CD4-positive, alpha-beta memory T cell (primary cell): ENCODE measurements at regions not wholly inside any gene's neighbourhood (a gene's known extent, or its start where the extent isn't known, plus 50 kb on each side); places are given as distances from the start of the nearest gene placed in this dataset.
"Not testable (repeated sequence)": the region's sequence is repeated elsewhere in the genome, so short reads cannot be mapped to it uniquely, and the experiment has no call there.

Experiments
- CTCF ChIA-PET: fragments of 350-600 bp; sonication (Branson Sonifier 250); formaldehyde crosslinking; loops from one replicate; lab custom pipeline; 2021; ENCODE audit warnings: inconsistent platforms; ENCODE audit not compliant: partially characterized antibody; lab: Charles Lee
- POLR2A ChIA-PET: fragments of 350-600 bp; sonication (Branson Sonifier 250); formaldehyde crosslinking; loops from one replicate; lab custom pipeline; 2021; ENCODE audit not compliant: partially characterized antibody; lab: Charles Lee
- DNase-seq, 5 donors: peaks; one replicate each; pipeline versions ENCODE4 v3.0.0 to v3.0.0-alpha.2; 2020 to 2022; ENCODE audit warnings: mixed read lengths in 1 of 5
- H3K27ac ChIP-seq: one replicate; pipeline ENCODE4 v1.7.0; 2013; ENCODE audit warnings: low read depth, low read length
- H3K27me3 ChIP-seq: 2 replicates; pipeline ENCODE4 v1.7.0; 2013; ENCODE audit warnings: mild to moderate bottlenecking, low read length, moderate library complexity; ENCODE audit not compliant: insufficient read depth
- H3K36me3 ChIP-seq: 2 replicates; pipeline ENCODE4 v1.7.0; 2013; ENCODE audit warnings: mild to moderate bottlenecking, low read length, moderate library complexity; ENCODE audit not compliant: insufficient read depth
- H3K4me1 ChIP-seq: 2 replicates; pipeline ENCODE4 v1.7.0; 2013; ENCODE audit warnings: mild to moderate bottlenecking, low read length, moderate library complexity; ENCODE audit not compliant: insufficient read depth
- H3K4me3 ChIP-seq, 2 donors: one replicate each; pipeline ENCODE4 v1.7.0; 2013; ENCODE audit warnings: low read length in 2 of 2, mild to moderate bottlenecking in 1 of 2
- H3K9me3 ChIP-seq, 2 donors: one replicate each; pipeline ENCODE4 v1.7.0; 2013; ENCODE audit warnings: low read length in 2 of 2, control low read depth in 1 of 2; ENCODE audit not compliant: control insufficient read depth in 1 of 2
- H3K27ac Mint-ChIP-seq, 7 donors: one replicate each; pipeline ENCODE4 v1.8.0; 2020 to 2021; ENCODE audit warnings: mixed read lengths in 7 of 7, mild to moderate bottlenecking in 6 of 7, inconsistent platforms in 3 of 7, moderate library complexity in 3 of 7
- H3K27me3 Mint-ChIP-seq, 2 donors: one replicate each; pipeline ENCODE4 v1.8.0; 2020 to 2021; ENCODE audit warnings: mixed read lengths in 2 of 2
- H3K36me3 Mint-ChIP-seq, 2 donors: one replicate each; pipeline ENCODE4 v1.8.0; 2020 to 2021; ENCODE audit warnings: mixed read lengths in 2 of 2, inconsistent platforms in 1 of 2, mild to moderate bottlenecking in 1 of 2
- H3K4me1 Mint-ChIP-seq, 4 donors: one replicate each; pipeline ENCODE4 v1.8.0; 2020 to 2021; ENCODE audit warnings: mixed read lengths in 4 of 4, mild to moderate bottlenecking in 1 of 4
- H3K4me3 Mint-ChIP-seq, 8 donors: one replicate each; pipeline ENCODE4 v1.8.0; 2020 to 2021; ENCODE audit warnings: mixed read lengths in 8 of 8, mild to moderate bottlenecking in 7 of 8, moderate library complexity in 6 of 8, inconsistent platforms in 3 of 8
- H3K9me3 Mint-ChIP-seq, 8 donors: one replicate each; pipeline ENCODE4 v1.8.0; 2020 to 2021; ENCODE audit warnings: mixed read lengths in 8 of 8, mild to moderate bottlenecking in 5 of 8, inconsistent platforms in 3 of 8, moderate library complexity in 1 of 8
- intact Hi-C: fragments of 100-400 bp; cut with micrococcal nuclease; formaldehyde crosslinking; loops from one replicate; pipeline ENCODE4 v1.15.1; 2023

DNA sequence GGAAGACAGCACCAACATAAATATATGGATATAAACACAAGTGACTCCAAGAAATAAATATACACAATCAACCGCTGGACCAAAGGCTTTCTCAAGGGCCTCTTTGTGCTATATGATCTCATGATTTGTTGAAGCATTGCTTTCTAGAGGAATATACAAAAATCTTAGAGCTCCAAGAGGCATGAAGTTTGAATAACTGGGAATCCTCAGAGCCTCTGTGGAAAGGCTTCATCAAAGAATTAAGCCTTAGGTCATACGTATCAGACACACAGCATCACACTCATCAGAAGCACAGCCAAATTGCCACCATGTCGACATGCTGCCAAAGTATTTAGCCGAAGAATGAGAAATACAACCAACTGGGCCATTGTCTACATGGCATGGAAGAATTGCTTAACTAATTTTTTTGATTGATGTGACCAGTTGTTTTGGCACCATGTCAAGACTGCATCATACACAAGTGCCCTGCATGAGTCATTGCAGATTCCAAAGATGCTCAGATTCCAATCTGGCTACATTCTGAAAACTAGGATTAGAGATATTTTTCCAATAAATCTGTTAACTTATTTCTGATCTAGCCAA lies 860.6 kb upstream of the ZEB2 start:
- Histone ChIP-seq H3K4me1 (no peaks in the 10 kb centered on the region), H3K9me3 (no peaks in the 10 kb centered on the region), H3K27me3 (no peaks in the 10 kb centered on the region), H3K27ac (no peak overlapping the region), H3K36me3 (no peaks in the 10 kb centered on the region), H3K4me3 (no peak overlapping the region)
- Mint-ChIP-seq H3K4me3 (no peak overlapping the region), H3K36me3 (no peaks in the 10 kb centered on the region), H3K4me1 (no peaks in the 10 kb centered on the region), H3K27me3 (no peaks in the 10 kb centered on the region), H3K27ac (no peak overlapping the region), H3K9me3 (peaks cover 0 to 3% (median 0%) of the 10 kb centered on the region in 8 donors)
- POLR2A ChIA-PET = no interaction called here
- intact Hi-C loops = no loop called here
- CTCF ChIA-PET = no interaction called here
- DNase-seq = no peak

DNA sequence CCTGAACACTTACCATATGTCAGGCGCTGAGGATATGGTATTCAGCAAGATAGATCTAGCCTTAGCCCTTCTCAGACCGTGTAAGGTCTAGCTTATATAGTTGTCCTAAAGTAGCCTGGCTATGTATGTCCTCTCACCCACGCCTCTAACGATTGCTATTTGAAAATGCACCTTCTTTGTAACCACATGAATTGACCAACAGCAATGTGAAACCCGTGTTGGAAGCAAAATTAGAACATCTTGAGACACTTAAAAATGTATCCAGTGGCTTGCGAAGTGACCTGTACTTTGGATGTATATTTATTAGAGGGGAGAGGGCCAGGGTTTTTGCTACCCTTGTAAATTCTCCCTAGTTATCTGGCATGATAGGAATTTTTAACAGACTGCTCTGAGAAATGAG lies 860.0 kb upstream of the ZEB2 start:
- Histone ChIP-seq H3K27ac (no peak overlapping the region), H3K4me1 (no peaks in the 10 kb centered on the region), H3K36me3 (no peaks in the 10 kb centered on the region), H3K4me3 (no peak overlapping the region), H3K9me3 (no peaks in the 10 kb centered on the region), H3K27me3 (no peaks in the 10 kb centered on the region)
- ChIA-PET CTCF (no interaction called here), POLR2A (no interaction called here)
- Mint-ChIP-seq H3K4me1 (no peaks in the 10 kb centered on the region), H3K4me3 (no peak overlapping the region), H3K36me3 (no peaks in the 10 kb centered on the region), H3K9me3 (peaks cover 0 to 3% (median 0%) of the 10 kb centered on the region in 8 donors), H3K27ac (no peak overlapping the region), H3K27me3 (peaks cover 0 to under 1% of the 10 kb centered on the region in 2 donors)
- intact Hi-C loops = no loop called here
- DNase-seq = no peak

DNA sequence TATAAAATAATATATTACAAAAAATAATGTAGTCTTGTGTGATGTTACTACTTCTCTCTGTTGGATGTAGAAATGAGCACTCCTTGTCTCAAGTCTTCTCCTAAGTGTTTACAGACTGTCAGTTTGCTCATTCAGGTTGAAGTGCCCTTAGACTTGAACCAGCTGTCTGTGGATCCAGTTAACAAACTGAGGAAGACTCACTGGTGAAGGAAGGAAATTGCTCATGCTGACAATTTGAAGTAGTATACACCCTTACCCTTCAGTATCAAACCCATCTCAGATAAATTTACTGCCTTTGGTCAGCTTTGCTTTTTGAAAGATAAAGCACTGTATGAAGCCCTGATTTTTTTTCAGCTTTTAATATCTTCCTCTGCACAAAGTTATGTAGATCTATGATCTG lies 854.2 kb upstream of the ZEB2 start:
- H3K27me3 Mint-ChIP-seq = peaks cover 0 to 1% of the 10 kb centered on the region in 2 donors
- H3K27ac Mint-ChIP-seq = no peak overlapping the region
- H3K4me1 Mint-ChIP-seq = no peaks in the 10 kb centered on the region
- no peaks in the 10 kb centered on the region for H3K27me3 ChIP-seq
- H3K36me3 ChIP-seq = no peaks in the 10 kb centered on the region
- DNase-seq = no peak
- H3K36me3 Mint-ChIP-seq = no peaks in the 10 kb centered on the region
- no peaks in the 10 kb centered on the region for H3K4me1 ChIP-seq
- no peaks in the 10 kb centered on the region for H3K9me3 ChIP-seq
- no peak overlapping the region for H3K4me3 ChIP-seq
- no peak overlapping the region for H3K27ac ChIP-seq
- H3K9me3 Mint-ChIP-seq = peaks cover 0 to 2% (median 0%) of the 10 kb centered on the region in 8 donors
- intact Hi-C loops = no loop called here
- CTCF ChIA-PET = no interaction called here
- POLR2A ChIA-PET = no interaction called here
- H3K4me3 Mint-ChIP-seq = no peak overlapping the region

DNA sequence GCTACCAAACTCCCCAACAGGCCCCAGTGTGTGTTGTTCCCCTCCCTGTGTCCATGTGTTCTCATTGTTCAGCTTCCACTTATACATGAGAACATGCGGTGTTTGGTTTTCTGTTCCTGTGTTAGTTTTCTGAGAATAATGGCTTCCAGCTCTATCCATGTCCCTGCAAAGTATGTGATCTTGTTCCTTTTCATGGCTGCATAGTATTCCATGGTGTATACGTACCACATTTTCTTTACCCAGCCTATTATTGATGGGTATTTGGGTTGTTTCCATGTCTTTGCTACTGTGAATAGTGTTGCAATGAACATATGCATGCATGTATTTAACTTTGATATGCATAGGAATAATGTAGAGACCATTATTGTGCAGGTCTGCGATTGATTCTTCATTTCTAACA lies 847.4 kb upstream of the ZEB2 start:
- POLR2A ChIA-PET, intact Hi-C loops, DNase-seq, H3K27ac Mint-ChIP-seq, H3K36me3 Mint-ChIP-seq, H3K4me3 ChIP-seq, H3K36me3 ChIP-seq, H3K4me1 ChIP-seq, H3K4me3 Mint-ChIP-seq, H3K9me3 Mint-ChIP-seq, H3K27ac ChIP-seq, CTCF ChIA-PET, H3K27me3 ChIP-seq, H3K27me3 Mint-ChIP-seq, H3K4me1 Mint-ChIP-seq, H3K9me3 ChIP-seq: not testable (repeated sequence)

DNA sequence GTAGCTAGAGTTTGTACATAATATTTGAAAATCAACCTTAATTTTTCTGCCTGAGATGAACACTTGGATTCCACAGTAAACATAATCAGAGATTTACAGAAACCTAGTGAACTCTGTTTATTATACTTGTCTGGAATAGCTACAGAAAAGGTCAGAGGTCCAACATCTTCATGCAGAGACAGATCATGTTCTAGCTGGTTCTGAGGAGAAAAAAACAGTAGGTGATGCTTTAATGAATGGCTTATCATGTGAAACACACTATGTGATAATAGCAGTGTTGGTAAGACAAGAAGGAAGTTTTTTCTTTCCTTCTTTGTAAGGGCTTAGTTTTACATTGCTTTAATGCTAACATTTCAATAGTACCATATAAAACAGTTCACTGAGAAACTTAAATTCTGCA lies 846.4 kb upstream of the ZEB2 start:
- Mint-ChIP-seq H3K4me1 (no peaks in the 10 kb centered on the region), H3K27me3 (no peaks in the 10 kb centered on the region), H3K36me3 (no peaks in the 10 kb centered on the region), H3K4me3 (no peak overlapping the region), H3K9me3 (peaks cover 0 to 4% (median 1%) of the 10 kb centered on the region in 8 donors), H3K27ac (no peak overlapping the region)
- CTCF ChIA-PET = no interaction called here
- no peak overlapping the region for H3K27ac ChIP-seq
- H3K27me3 ChIP-seq = no peaks in the 10 kb centered on the region
- POLR2A ChIA-PET = no interaction called here
- DNase-seq = no peak
- no peaks in the 10 kb centered on the region for H3K9me3 ChIP-seq
- intact Hi-C loops = no loop called here
- no peaks in the 10 kb centered on the region for H3K36me3 ChIP-seq
- no peak overlapping the region for H3K4me3 ChIP-seq
- no peaks in the 10 kb centered on the region for H3K4me1 ChIP-seq

DNA sequence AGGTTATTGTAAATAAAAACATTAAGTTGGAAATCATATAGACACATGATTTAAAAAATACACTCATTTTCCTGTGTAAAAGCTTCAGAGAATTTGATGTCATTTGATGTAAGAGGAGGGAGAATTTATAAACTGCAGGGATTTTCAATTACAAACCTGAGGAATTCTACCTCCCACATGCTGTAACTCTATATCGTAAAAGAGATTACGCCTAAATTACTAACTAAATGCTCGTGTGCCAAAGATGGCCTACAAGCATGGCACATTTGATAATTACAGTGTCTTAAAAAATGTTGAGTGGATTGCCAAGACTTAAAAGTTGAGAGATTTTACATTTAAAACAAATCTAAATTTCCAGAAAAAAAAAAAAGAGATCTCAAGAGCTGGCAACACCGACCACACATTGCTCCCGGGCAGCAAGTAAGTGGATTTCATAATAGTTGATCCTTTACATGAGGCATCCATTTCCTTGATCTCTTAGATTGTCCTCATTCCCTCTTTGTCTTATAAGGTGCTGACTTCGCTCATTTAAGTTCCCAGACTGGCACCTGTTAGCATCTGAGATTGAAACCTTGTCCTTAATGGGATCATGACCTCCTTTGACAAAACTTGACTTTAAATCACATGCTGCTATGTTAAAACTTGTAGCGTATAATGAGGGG lies 840.3 kb upstream of the ZEB2 start:
- Mint-ChIP-seq H3K36me3 (no peaks in the 10 kb centered on the region), H3K9me3 (peaks cover 0 to 4% (median 0%) of the 10 kb centered on the region in 8 donors), H3K27me3 (no peaks in the 10 kb centered on the region), H3K4me3 (no peak overlapping the region), H3K27ac (no peak overlapping the region), H3K4me1 (no peaks in the 10 kb centered on the region)
- H3K9me3 ChIP-seq = no peaks in the 10 kb centered on the region
- H3K27me3 ChIP-seq = no peaks in the 10 kb centered on the region
- DNase-seq = no peak
- no peaks in the 10 kb centered on the region for H3K36me3 ChIP-seq
- no peak overlapping the region for H3K27ac ChIP-seq
- no peaks in the 10 kb centered on the region for H3K4me1 ChIP-seq
- H3K4me3 ChIP-seq = no peak overlapping the region
- ChIA-PET CTCF (no interaction called here), POLR2A (no interaction called here)
- intact Hi-C loops = no loop called here

DNA sequence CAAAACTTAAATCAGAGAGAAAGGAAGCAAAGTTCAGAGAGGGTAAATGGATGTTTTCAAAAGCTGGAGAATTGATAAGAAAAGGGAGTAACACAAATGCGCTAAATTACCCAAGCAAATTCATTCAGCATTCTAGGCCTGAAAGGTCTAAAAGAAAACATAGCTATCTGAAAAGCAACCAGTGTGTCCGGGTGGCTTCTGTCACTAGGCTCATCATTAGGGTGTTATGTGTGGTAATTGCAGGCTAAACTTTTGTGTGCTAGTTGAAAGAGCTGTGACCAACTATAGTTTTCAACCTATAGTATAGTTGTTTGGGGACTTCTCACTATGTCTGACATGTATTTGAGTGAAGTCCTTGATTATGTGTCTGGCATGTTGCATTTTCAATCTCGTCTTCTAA lies 839.6 kb upstream of the ZEB2 start:
- Histone ChIP-seq H3K36me3 (no peaks in the 10 kb centered on the region), H3K27ac (no peak overlapping the region), H3K9me3 (no peaks in the 10 kb centered on the region), H3K27me3 (no peaks in the 10 kb centered on the region), H3K4me1 (no peaks in the 10 kb centered on the region), H3K4me3 (no peak overlapping the region)
- ChIA-PET POLR2A (no interaction called here), CTCF (no interaction called here)
- H3K27me3 Mint-ChIP-seq = no peaks in the 10 kb centered on the region
- H3K9me3 Mint-ChIP-seq = peaks cover 0 to 4% (median 0%) of the 10 kb centered on the region in 8 donors
- H3K27ac Mint-ChIP-seq = no peak overlapping the region
- no peak overlapping the region for H3K4me3 Mint-ChIP-seq
- no peaks in the 10 kb centered on the region for H3K36me3 Mint-ChIP-seq
- intact Hi-C loops = no loop called here
- DNase-seq = no peak
- H3K4me1 Mint-ChIP-seq = no peaks in the 10 kb centered on the region
